Left lobe of liver (tissue), 2 donors: ENCODE measurements at regions not wholly inside any gene's neighbourhood (a gene's known extent, or its start where the extent isn't known, plus 50 kb on each side); places are given as distances from the start of the nearest gene placed in this dataset.
"Not testable (repeated sequence)": the region's sequence is repeated elsewhere in the genome, so short reads cannot be mapped to it uniquely, and the experiment has no call there.

Experiments used
- ATAC-seq: fragments of 200-7000 bp; cut with Tn5 transposase; one replicate; pipeline ENCODE4 v1.9.1; 2020; ENCODE audit warnings: mild to moderate bottlenecking, moderate library complexity
- DNase-seq: peaks from one replicate; pipeline ENCODE4 v3.0.0-alpha.2; 2020; ENCODE audit warnings: low spot score
- donor health status: DM: no; HTN: no; CAD: no; lungs with moderate emphysema.
- donor health status: DM: no; HTN: yes; CAD: no.

GRCh38 chr21:14687268-14687625 lies 141.1 kb upstream of the SAMSN1 start:
- ATAC-seq (no peak), DNase-seq (no peak)

GRCh38 chr21:14686466-14687267 lies 140.6 kb upstream of the SAMSN1 start:
- ATAC-seq (no peak), DNase-seq (no peak)

GRCh38 chr21:14685568-14685967 lies 139.5 kb upstream of the SAMSN1 start:
- ATAC-seq (no peak), DNase-seq (no peak)

- ATAC-seq = no peak
- DNase-seq = no peak
These were observed 138.0 kb upstream of the SAMSN1 start for GRCh38 chr21:14684071-14684470.

- no peak for ATAC-seq
- no peak for DNase-seq
These were observed 136.9 kb upstream of the SAMSN1 start for GRCh38 chr21:14683063-14683462.

- no peak for DNase-seq
- no peak for ATAC-seq
These were observed 133.0 kb upstream of the SAMSN1 start for GRCh38 chr21:14678973-14679574.

GRCh38 chr21:14677639-14678179 lies 131.6 kb upstream of the SAMSN1 start:
- DNase-seq = no peak
- no peak for ATAC-seq

- DNase-seq (no peak), ATAC-seq (no peak)
These were observed 130.9 kb upstream of the SAMSN1 start for GRCh38 chr21:14677013-14677412.

- DNase-seq = no peak
- ATAC-seq = no peak
These were observed 129.8 kb upstream of the SAMSN1 start for GRCh38 chr21:14675774-14676530.

GRCh38 chr21:14673649-14674048 lies 127.5 kb upstream of the SAMSN1 start:
- DNase-seq (no peak), ATAC-seq (no peak)

GRCh38 chr21:14672466-14672865 lies 126.4 kb upstream of the SAMSN1 start:
- DNase-seq (no peak), ATAC-seq (no peak)

GRCh38 chr21:14670409-14670808 lies 124.3 kb upstream of the SAMSN1 start:
- ATAC-seq (no peak), DNase-seq (no peak)

- not testable (repeated sequence) for ATAC-seq, DNase-seq
These were observed 123.0 kb upstream of the SAMSN1 start for GRCh38 chr21:14669092-14669491.

- DNase-seq (no peak), ATAC-seq (no peak)
These were observed 111.3 kb upstream of the SAMSN1 start for GRCh38 chr21:14657241-14658008.

- no peak for DNase-seq
- no peak for ATAC-seq
These were observed 100.8 kb upstream of the SAMSN1 start for GRCh38 chr21:14646893-14647292.

- DNase-seq = no peak
- ATAC-seq = no peak
These were observed 99.6 kb upstream of the SAMSN1 start for GRCh38 chr21:14645702-14646101.

GRCh38 chr21:14632359-14632758 lies 86.2 kb upstream of the SAMSN1 start:
- ATAC-seq (no peak), DNase-seq (no peak)

GRCh38 chr21:14630556-14631069 lies 84.5 kb upstream of the SAMSN1 start:
- DNase-seq = no peak
- ATAC-seq = no peak

- ATAC-seq = no peak
- DNase-seq = no peak
These were observed 83.3 kb upstream of the SAMSN1 start for GRCh38 chr21:14629461-14629860.

GRCh38 chr21:14623079-14623478 lies 77.0 kb upstream of the SAMSN1 start:
- not testable (repeated sequence) for DNase-seq, ATAC-seq

GRCh38 chr21:14620152-14620551 lies 74.0 kb upstream of the SAMSN1 start:
- DNase-seq = no peak
- ATAC-seq = no peak
